ENCODE measurements at regions not wholly inside any gene's neighbourhood (a gene's known extent, or its start where the extent isn't known, plus 50 kb on each side); places are given as distances from the start of the nearest gene placed in this dataset.
"Not testable (repeated sequence)": the region's sequence is repeated elsewhere in the genome, so short reads cannot be mapped to it uniquely, and the experiment has no call there.

DNA sequence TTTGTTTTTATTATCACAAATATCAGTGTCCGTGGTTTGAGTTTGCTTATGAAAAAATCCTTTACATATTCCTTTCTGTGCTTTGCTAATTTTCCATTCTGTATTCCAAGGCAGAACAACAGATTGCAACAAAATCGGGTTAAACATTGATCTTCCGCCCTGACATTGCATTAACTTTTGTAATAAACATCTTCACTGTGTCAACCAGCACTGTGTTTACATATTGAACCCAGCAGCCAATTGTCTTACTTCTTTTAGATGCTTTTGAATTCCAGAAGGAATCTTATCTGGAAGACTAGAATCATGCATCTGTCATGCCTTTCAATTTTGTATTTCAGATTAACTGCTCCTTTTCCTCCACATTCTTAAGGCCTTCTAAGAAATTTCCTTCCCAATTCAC, 147.8 kb upstream of the CXXC4 start:
- Mint-ChIP-seq H3K4me3 (ENCODE audit: unreplicated experiment) (no peak overlapping the region), H3K27ac (ENCODE audit: unreplicated experiment) (no peak overlapping the region), H3K36me3 (ENCODE audit: low read depth, unreplicated experiment) (no peaks in the 10 kb centered on the region), H3K4me1 (ENCODE audit: unreplicated experiment) (no peaks in the 10 kb centered on the region), H3K9me3 (ENCODE audit: unreplicated experiment) (no peaks in the 10 kb centered on the region), H3K27me3 (ENCODE audit: unreplicated experiment) (no peaks in the 10 kb centered on the region)
- TF ChIP-seq, protein P1, sequence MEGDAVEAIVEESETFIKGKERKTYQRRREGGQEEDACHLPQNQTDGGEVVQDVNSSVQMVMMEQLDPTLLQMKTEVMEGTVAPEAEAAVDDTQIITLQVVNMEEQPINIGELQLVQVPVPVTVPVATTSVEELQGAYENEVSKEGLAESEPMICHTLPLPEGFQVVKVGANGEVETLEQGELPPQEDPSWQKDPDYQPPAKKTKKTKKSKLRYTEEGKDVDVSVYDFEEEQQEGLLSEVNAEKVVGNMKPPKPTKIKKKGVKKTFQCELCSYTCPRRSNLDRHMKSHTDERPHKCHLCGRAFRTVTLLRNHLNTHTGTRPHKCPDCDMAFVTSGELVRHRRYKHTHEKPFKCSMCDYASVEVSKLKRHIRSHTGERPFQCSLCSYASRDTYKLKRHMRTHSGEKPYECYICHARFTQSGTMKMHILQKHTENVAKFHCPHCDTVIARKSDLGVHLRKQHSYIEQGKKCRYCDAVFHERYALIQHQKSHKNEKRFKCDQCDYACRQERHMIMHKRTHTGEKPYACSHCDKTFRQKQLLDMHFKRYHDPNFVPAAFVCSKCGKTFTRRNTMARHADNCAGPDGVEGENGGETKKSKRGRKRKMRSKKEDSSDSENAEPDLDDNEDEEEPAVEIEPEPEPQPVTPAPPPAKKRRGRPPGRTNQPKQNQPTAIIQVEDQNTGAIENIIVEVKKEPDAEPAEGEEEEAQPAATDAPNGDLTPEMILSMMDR (IDR thresholded peaks at IDR 0.05; ENCODE audit: unreplicated experiment): no peak
- DNase-seq (ENCODE audit: low spot score): no peak

DNA sequence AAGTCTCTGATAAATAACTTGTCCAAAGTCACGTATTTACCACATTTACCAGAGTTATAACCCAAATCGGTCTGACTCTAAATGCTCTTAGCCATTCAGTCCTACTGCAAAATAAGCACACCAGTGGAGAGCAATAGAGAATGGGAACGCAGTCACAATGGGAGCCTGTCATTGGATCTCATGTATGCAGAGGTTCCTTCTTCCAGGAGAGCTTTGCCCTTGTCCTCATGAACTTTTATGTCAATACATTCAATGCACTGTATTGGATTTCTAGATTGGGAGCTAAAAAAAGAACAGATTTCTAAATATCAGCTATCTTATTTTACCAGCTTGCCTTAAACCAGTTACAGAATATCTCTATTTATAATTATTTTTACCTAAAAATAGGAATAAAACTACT, 149.1 kb upstream of the CXXC4 start:
- DNase-seq (ENCODE audit: low spot score): no peak
- TF ChIP-seq, protein P1 (IDR thresholded peaks at IDR 0.05; ENCODE audit: unreplicated experiment): no peak
- no peaks in the 10 kb centered on the region for H3K36me3 Mint-ChIP-seq (ENCODE audit: low read depth, unreplicated experiment)
- no peaks in the 10 kb centered on the region for H3K4me1 Mint-ChIP-seq (ENCODE audit: unreplicated experiment)
- H3K27me3 Mint-ChIP-seq (ENCODE audit: unreplicated experiment): no peaks in the 10 kb centered on the region
- H3K27ac Mint-ChIP-seq (ENCODE audit: unreplicated experiment): no peak overlapping the region
- no peak overlapping the region for H3K4me3 Mint-ChIP-seq (ENCODE audit: unreplicated experiment)
- H3K9me3 Mint-ChIP-seq (ENCODE audit: unreplicated experiment): no peaks in the 10 kb centered on the region

DNA sequence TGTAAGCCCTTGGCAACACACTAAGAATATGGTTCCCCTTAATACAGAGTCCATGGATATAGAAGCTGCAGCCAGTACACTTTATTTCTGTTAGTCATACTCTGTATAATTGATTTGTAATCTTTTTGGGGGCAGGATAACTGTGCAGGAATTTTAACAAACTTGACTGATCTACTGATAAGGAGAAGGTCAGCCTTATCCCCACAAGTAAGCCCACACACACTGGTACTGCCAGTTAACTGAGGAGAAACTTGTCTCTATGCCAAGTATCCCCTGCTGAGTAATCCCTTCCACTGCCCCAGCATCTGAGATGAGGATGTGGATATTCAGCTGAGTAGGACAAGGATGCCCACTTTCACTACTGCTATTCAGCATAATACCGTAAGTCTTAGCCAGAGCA, 154.9 kb upstream of the CXXC4 start:
- Mint-ChIP-seq H3K27me3 (ENCODE audit: unreplicated experiment) (no peaks in the 10 kb centered on the region), H3K36me3 (ENCODE audit: low read depth, unreplicated experiment) (no peaks in the 10 kb centered on the region), H3K4me3 (ENCODE audit: unreplicated experiment) (no peak overlapping the region), H3K4me1 (ENCODE audit: unreplicated experiment) (no peaks in the 10 kb centered on the region), H3K27ac (ENCODE audit: unreplicated experiment) (no peak overlapping the region), H3K9me3 (ENCODE audit: unreplicated experiment) (no peaks in the 10 kb centered on the region)
- TF ChIP-seq, protein P1 (IDR thresholded peaks at IDR 0.05; ENCODE audit: unreplicated experiment): no peak
- no peak for DNase-seq (ENCODE audit: low spot score)

DNA sequence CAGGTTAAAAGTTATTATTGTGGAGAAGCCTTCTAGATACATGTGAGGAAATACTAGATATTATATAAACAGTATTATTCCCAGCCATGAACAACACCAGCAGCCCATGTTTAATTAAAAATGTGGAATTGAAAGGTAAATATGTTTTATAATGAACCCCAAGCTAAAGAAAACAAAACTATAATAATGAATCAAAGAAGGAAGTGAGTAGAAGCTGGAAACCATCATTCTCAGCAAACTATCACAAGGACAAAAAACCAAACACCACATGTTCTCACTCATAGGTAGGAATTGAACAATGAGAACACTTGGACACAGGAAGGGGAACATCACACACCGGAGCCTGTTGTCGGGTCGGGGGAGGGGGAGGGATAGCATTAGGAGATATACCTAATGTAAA, 167.6 kb upstream of the CXXC4 start:
- not testable (repeated sequence) for H3K4me3 Mint-ChIP-seq (ENCODE audit: unreplicated experiment); H3K4me1 Mint-ChIP-seq (ENCODE audit: unreplicated experiment); H3K36me3 Mint-ChIP-seq (ENCODE audit: low read depth, unreplicated experiment); H3K27me3 Mint-ChIP-seq (ENCODE audit: unreplicated experiment); H3K9me3 Mint-ChIP-seq (ENCODE audit: unreplicated experiment); H3K27ac Mint-ChIP-seq (ENCODE audit: unreplicated experiment); DNase-seq (ENCODE audit: low spot score)

DNA sequence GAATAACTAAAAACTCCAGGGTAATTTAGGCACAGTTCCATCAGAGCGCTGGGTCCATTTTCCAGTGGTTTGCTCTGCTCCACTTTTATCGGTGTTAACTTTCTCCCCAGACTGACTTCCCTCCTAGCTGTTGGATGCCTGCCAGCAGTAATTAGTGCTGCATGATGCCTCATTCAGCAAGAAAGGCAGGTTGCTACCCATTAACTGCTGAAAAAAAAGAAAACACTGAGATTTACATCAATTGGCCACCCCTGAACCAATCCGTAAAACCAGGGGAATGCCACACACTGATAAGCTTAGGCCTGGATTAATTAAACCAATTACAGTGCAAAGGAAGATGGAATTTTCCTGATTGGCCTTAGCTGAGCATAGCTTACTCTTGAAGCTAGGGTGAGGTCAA, 182.4 kb upstream of the CXXC4 start:
- H3K4me3 Mint-ChIP-seq (ENCODE audit: unreplicated experiment): no peak overlapping the region

More for the DNA sequence above, 182.4 kb upstream of the CXXC4 start:
- no peaks in the 10 kb centered on the region for H3K36me3 Mint-ChIP-seq (ENCODE audit: low read depth, unreplicated experiment)
- TF ChIP-seq, protein P1 (IDR thresholded peaks at IDR 0.05; ENCODE audit: unreplicated experiment): no peak
- DNase-seq (ENCODE audit: low spot score): no peak
- H3K27me3 Mint-ChIP-seq (ENCODE audit: unreplicated experiment): no peaks in the 10 kb centered on the region
- H3K9me3 Mint-ChIP-seq (ENCODE audit: unreplicated experiment): no peaks in the 10 kb centered on the region
- H3K4me1 Mint-ChIP-seq (ENCODE audit: unreplicated experiment): no peaks in the 10 kb centered on the region
- no peak overlapping the region for H3K27ac Mint-ChIP-seq (ENCODE audit: unreplicated experiment)
